Heart left ventricle (tissue), 16 donors: ENCODE measurements at regions not wholly inside any gene's neighbourhood (a gene's known extent, or its start where the extent isn't known, plus 50 kb on each side); places are given as distances from the start of the nearest gene placed in this dataset.

Experiments used
- ATAC-seq, 4 donors: fragments of 200-7000 bp; cut with Tn5 transposase; one replicate each; pipeline ENCODE4 v1.9.1; 2020 to 2022; ENCODE audit warnings: moderate library complexity in 4 of 4, mild to moderate bottlenecking in 3 of 4, moderate number of reproducible peaks in 1 of 4
- DNase-seq, 5 donors: peaks; one replicate each; pipeline ENCODE4 v3.0.0-alpha.2; 2020
- H3K27ac ChIP-seq, 12 donors: fragments of 200-600 bp; sonication (generic) in 4 of 12; one replicate each; pipeline versions ENCODE4 v1.5.0 to v1.8.0; 2016 to 2022; ENCODE audit warnings: mild to moderate bottlenecking in 2 of 12
- H3K27me3 ChIP-seq, 9 donors: fragments of 200-600 bp; sonication (generic) in 2 of 9; one replicate each; pipeline versions ENCODE4 v1.5.1 to v1.8.0; 2016 to 2022; ENCODE audit warnings: mild to moderate bottlenecking in 3 of 9
- H3K36me3 ChIP-seq, 9 donors: fragments of 200-600 bp; sonication (generic) in 2 of 9; one replicate each; pipeline versions ENCODE4 v1.5.0 to v1.8.0; 2018 to 2022; ENCODE audit warnings: mild to moderate bottlenecking in 2 of 9
- H3K4me1 ChIP-seq, 12 donors: fragments of 200-600 bp; sonication (generic) in 4 of 12; one replicate each; pipeline versions ENCODE4 v1.5.0 to v1.8.0; 2016 to 2022; ENCODE audit warnings: mild to moderate bottlenecking in 3 of 12
- H3K4me3 ChIP-seq, 12 donors: fragments of 200-600 bp; sonication (generic) in 4 of 12; one replicate each; pipeline versions ENCODE4 v1.5.0 to v1.8.0; 2017 to 2022; ENCODE audit warnings: mild to moderate bottlenecking in 9 of 12, moderate library complexity in 4 of 12
- H3K9me3 ChIP-seq, 12 donors: fragments of 200-600 bp; sonication (generic) in 4 of 12; one replicate each; pipeline versions ENCODE4 v1.5.0 to v1.8.0; 2016 to 2022; ENCODE audit warnings: mild to moderate bottlenecking in 1 of 12
- CTCF ChIP-seq, 12 donors: fragments of 200-600 bp; sonication (generic) in 4 of 12; IDR thresholded peaks; one replicate each; pipeline versions ENCODE4 v1.5.0 to v1.8.0; 2018 to 2022; ENCODE audit warnings: antibody characterized with exemption in 12 of 12, mild to moderate bottlenecking in 5 of 12
- POLR2A ChIP-seq, 2 donors: fragments of 450-650 bp; IDR thresholded peaks; one replicate each; pipeline ENCODE4 v1.6.1; 2017; ENCODE audit warnings: antibody characterized with exemption in 2 of 2, mild to moderate bottlenecking in 2 of 2, moderate library complexity in 2 of 2
- WGBS, 4 donors: extraction: QIAGEN DNeasy Blood & Tissue Kit in 2 of 4; methylation state at CpG; one replicate each; pipeline versions ENCODE4 v1.1.5 to v1.1.7; 2013 to 2018; 5-methylcytosine and 5-hydroxymethylcytosine counted together
- intact Hi-C, 10 donors: fragments of 100-400 bp; cut with DNase I; formaldehyde crosslinking; loops; one replicate each; pipeline versions ENCODE4 v1.11.1 to v1.14.2; 2022
- donor health status: ischemic (EF 13 %, LVEDD 7.1; RV severe dilation, severe dysfunction).
- donor health status: healthy with polysubstance abuse.
- donor health status: DM: no; HTN: yes; CAD: no.
- donor health status: DM: no; HTN: no; CAD: no.
- donor health status: ischemic (EF 25% LVEDD 6.9; RV normal size, moderate dysfunction).
- donor health status: ischemic (EF 25% LVEDD 5.7; RV mildly dilated, moderate dysfunction).
- donor health status: healthy.
- donor health status: DM: yes; HTN: yes; CAD: no.
- donor health status: ischemic (EF 35%, LVEDD 5.7; RV mildly dilated, moderate dysfunction).
- donor health status: nonischemic (EF 11% LVEDD 7.7; RV severe dilation, severe dysfunction).
- donor health status: DM: yes; HTN: yes; CAD: no.
- donor health status: PGD.
- donor health status: ischemic (EF 29% LVEDD 5.4; RV normal size, mild dysfunction).
- donor health status: nonischemic (EF 23%, LVEDD 6.1; RV moderate dilation, normal function).

GRCh38 chr12:13849456-13849855 lies 131.9 kb downstream of the GRIN2B start:
- DNase-seq (no peak), ATAC-seq (no peak)
- peaks cover 0 to 4% (median 0%) of the 10 kb centered on the region in 12 donors for H3K4me1 ChIP-seq
- no peak overlapping the region for H3K4me3 ChIP-seq
- no peak overlapping the region for H3K27ac ChIP-seq
- intact Hi-C loops, result no loop called here
- 77 to 83% (median 80%) methylated on average over 3 of the region's 3 CpGs for WGBS, 4 donors
- no peaks in the 10 kb centered on the region for H3K36me3 ChIP-seq
- TF ChIP-seq CTCF (IDR thresholded peaks at IDR 0.05) (no peak), POLR2A (IDR thresholded peaks at IDR 0.05) (no peak)
- H3K27me3 ChIP-seq, result peaks cover 0 to 12% (median 0%) of the 10 kb centered on the region in 9 donors
- no peaks in the 10 kb centered on the region for H3K9me3 ChIP-seq

- ATAC-seq (no peak), DNase-seq (no peak)
- Histone ChIP-seq H3K27ac (no peak overlapping the region), H3K9me3 (no peaks in the 10 kb centered on the region), H3K36me3 (no peaks in the 10 kb centered on the region), H3K4me1 (no peaks in the 10 kb centered on the region), H3K4me3 (no peak overlapping the region), H3K27me3 (peaks cover 0 to 17% (median 0%) of the 10 kb centered on the region in 9 donors)
- WGBS, 4 donors, result 78 to 83% (median 79%) methylated on average over 1 of the region's 1 CpG
- no peak for TF ChIP-seq CTCF (IDR thresholded peaks at IDR 0.05)
- TF ChIP-seq POLR2A (IDR thresholded peaks at IDR 0.05), result no peak
- intact Hi-C loops, result no loop called here
These were observed 137.6 kb downstream of the GRIN2B start for GRCh38 chr12:13843841-13844240.

- DNase-seq (no peak), ATAC-seq (no peak)
- intact Hi-C loops, result no loop called here
- no peaks in the 10 kb centered on the region for H3K36me3 ChIP-seq
- H3K27me3 ChIP-seq, result peaks cover 0 to 5% (median 0%) of the 10 kb centered on the region in 9 donors
- no peak overlapping the region for H3K27ac ChIP-seq
- 80 to 89% (median 82%) methylated on average over 7 of the region's 7 CpGs for WGBS, 4 donors
- H3K4me1 ChIP-seq, result no peaks in the 10 kb centered on the region
- H3K9me3 ChIP-seq, result no peaks in the 10 kb centered on the region
- H3K4me3 ChIP-seq, result no peak overlapping the region
- TF ChIP-seq POLR2A (IDR thresholded peaks at IDR 0.05), result no peak
- TF ChIP-seq CTCF (IDR thresholded peaks at IDR 0.05), result no peak
These were observed 140.0 kb downstream of the GRIN2B start for GRCh38 chr12:13841358-13841757.

- no peak for ATAC-seq
- H3K9me3 ChIP-seq, result no peaks in the 10 kb centered on the region
- DNase-seq, result no peak
- intact Hi-C loops, result no loop called here
- H3K27me3 ChIP-seq, result peaks cover 0 to 5% (median 0%) of the 10 kb centered on the region in 9 donors
- H3K4me3 ChIP-seq, result no peak overlapping the region
- 80 to 83% (median 82%) methylated on average over 11 of the region's 11 CpGs for WGBS, 4 donors
- no peaks in the 10 kb centered on the region for H3K4me1 ChIP-seq
- TF ChIP-seq POLR2A (IDR thresholded peaks at IDR 0.05) (no peak), CTCF (IDR thresholded peaks at IDR 0.05) (no peak)
- no peaks in the 10 kb centered on the region for H3K36me3 ChIP-seq
- H3K27ac ChIP-seq, result no peak overlapping the region
These were observed 141.8 kb downstream of the GRIN2B start for GRCh38 chr12:13839365-13840336.
